CD4-positive, alpha-beta T cell treated with Interleukin-17A for 4 hours (primary cell): ENCODE measurements at regions not wholly inside any gene's neighbourhood (a gene's known extent, or its start where the extent isn't known, plus 50 kb on each side); places are given as distances from the start of the nearest gene placed in this dataset.

ENCODE experiments used
- DNase-seq: peaks from one replicate; pipeline ENCODE4 v3.0.0-alpha.2; 2020; ENCODE audit warnings: mixed read lengths

- DNase-seq = no peak
These were observed 369.8 kb upstream of the FAT3 start for GRCh38 chr11:91854780-91855179.

- DNase-seq = no peak
These were observed 370.4 kb upstream of the FAT3 start for GRCh38 chr11:91854171-91854570.

GRCh38 chr11:91851908-91852307, 372.7 kb upstream of the FAT3 start:
- no peak for DNase-seq

GRCh38 chr11:91850533-91851275, 373.9 kb upstream of the FAT3 start:
- no peak for DNase-seq

- DNase-seq = no peak
These were observed 374.6 kb upstream of the FAT3 start for GRCh38 chr11:91850021-91850420.

GRCh38 chr11:91846649-91847048, 378.0 kb upstream of the FAT3 start:
- DNase-seq = no peak

GRCh38 chr11:91846002-91846401, 378.6 kb upstream of the FAT3 start:
- no peak for DNase-seq

- DNase-seq = no peak
These were observed 383.9 kb upstream of the FAT3 start for GRCh38 chr11:91840640-91841240.

GRCh38 chr11:91837411-91838330, 386.9 kb upstream of the FAT3 start:
- no peak for DNase-seq

- DNase-seq = no peak
These were observed 389.5 kb upstream of the FAT3 start for GRCh38 chr11:91835051-91835560.

GRCh38 chr11:91828901-91829300, 395.7 kb upstream of the FAT3 start:
- DNase-seq = no peak

- no peak for DNase-seq
These were observed 398.8 kb upstream of the FAT3 start for GRCh38 chr11:91825777-91826176.

GRCh38 chr11:91823252-91823830, 401.3 kb upstream of the FAT3 start:
- no peak for DNase-seq

- no peak for DNase-seq
These were observed 401.8 kb upstream of the FAT3 start for GRCh38 chr11:91822805-91823204.

- DNase-seq = no peak
These were observed 403.9 kb upstream of the FAT3 start for GRCh38 chr11:91820709-91821108.

- no peak for DNase-seq
These were observed 404.8 kb upstream of the FAT3 start for GRCh38 chr11:91819777-91820176.

GRCh38 chr11:91819195-91819594, 405.4 kb upstream of the FAT3 start:
- DNase-seq = no peak

GRCh38 chr11:91817996-91818395, 406.6 kb upstream of the FAT3 start:
- DNase-seq = no peak

- no peak for DNase-seq
These were observed 411.4 kb upstream of the FAT3 start for GRCh38 chr11:91813263-91813662.

- DNase-seq = no peak
These were observed 413.7 kb upstream of the FAT3 start for GRCh38 chr11:91810871-91811270.

- no peak for DNase-seq
These were observed 419.3 kb upstream of the FAT3 start for GRCh38 chr11:91805293-91805692.

- DNase-seq = no peak
These were observed 420.6 kb upstream of the FAT3 start for GRCh38 chr11:91804042-91804441.

GRCh38 chr11:91802475-91802874, 422.1 kb upstream of the FAT3 start:
- no peak for DNase-seq
